ENCODE measurements at regions not wholly inside any gene's neighbourhood (a gene's known extent, or its start where the extent isn't known, plus 50 kb on each side); places are given as distances from the start of the nearest gene placed in this dataset.
"Not testable (repeated sequence)": the region's sequence is repeated elsewhere in the genome, so short reads cannot be mapped to it uniquely, and the experiment has no call there.

DNA sequence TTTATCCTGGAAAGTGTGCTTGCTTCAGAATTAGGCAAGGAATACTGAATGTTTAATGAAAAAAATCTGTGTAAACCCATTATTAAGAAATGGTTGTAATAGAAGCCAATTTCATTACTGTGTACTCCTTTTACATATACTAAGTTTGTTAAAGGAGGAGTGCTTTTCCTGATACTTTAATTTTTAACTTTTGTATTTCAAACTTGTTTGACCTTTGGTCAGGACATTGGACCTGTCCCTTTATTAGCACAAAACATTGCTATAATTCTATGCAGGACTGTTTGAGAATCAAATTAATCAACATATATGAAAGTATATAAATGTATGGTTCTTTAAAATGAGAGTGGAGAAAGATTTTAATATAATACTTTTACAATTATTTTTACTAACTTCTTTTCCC is 659.6 kb downstream of the TMTC2 start:
- DNase-seq (ENCODE audit: low read depth): no peak

DNA sequence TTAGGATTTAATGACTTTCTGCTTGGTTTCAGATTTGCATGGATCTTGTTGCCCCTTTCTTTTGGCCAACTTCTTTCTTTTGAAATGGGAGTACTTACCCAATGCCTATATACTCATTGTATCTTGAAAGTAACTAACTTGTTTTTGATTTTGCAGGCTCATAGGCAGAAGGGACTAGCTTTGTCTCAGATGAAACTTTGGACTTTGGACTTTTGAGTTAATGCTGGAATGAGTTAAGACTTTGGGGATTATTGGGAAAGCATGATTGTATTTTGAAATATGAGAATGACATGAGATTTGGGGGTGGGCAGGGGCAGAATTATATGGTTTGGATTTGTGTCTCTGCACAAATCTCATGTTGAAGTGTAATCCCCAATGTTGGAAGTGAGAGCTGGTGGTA is 657.1 kb downstream of the TMTC2 start:
- DNase-seq (ENCODE audit: low read depth): no peak

GRCh38 chr12:83335748-83336147 is 649.0 kb downstream of the TMTC2 start:
- DNase-seq (ENCODE audit: low read depth): no peak

GRCh38 chr12:83326666-83327065 is 640.0 kb downstream of the TMTC2 start:
- DNase-seq (ENCODE audit: low read depth): no peak

- DNase-seq (ENCODE audit: low read depth): no peak
Measured at GRCh38 chr12:83323866-83324265, 637.2 kb downstream of the TMTC2 start.

GRCh38 chr12:83322809-83323208 is 636.1 kb downstream of the TMTC2 start:
- no peak for DNase-seq (ENCODE audit: low read depth)

- no peak for DNase-seq (ENCODE audit: low read depth)
Measured at GRCh38 chr12:83321971-83322370, 635.3 kb downstream of the TMTC2 start.

DNA sequence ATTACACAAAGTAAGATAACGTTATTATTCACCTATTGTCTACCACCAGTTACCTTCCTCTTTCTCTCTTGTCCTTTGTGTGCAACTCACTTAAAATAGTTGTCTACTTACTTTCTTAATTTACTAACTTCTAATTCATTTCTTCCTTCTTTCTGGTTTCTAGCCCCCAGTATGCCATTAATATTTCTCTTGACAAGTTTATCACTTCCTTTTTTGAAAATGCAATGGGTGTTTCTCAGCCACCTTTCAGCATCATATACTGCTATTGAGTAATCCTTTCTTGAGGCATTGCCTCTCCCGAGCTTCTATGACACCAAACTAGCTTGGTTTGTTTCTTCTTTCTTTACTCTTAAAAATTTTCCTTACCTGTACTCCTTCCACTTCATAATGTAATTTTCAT is 633.6 kb downstream of the TMTC2 start:
- DNase-seq (ENCODE audit: low read depth): no peak

DNA sequence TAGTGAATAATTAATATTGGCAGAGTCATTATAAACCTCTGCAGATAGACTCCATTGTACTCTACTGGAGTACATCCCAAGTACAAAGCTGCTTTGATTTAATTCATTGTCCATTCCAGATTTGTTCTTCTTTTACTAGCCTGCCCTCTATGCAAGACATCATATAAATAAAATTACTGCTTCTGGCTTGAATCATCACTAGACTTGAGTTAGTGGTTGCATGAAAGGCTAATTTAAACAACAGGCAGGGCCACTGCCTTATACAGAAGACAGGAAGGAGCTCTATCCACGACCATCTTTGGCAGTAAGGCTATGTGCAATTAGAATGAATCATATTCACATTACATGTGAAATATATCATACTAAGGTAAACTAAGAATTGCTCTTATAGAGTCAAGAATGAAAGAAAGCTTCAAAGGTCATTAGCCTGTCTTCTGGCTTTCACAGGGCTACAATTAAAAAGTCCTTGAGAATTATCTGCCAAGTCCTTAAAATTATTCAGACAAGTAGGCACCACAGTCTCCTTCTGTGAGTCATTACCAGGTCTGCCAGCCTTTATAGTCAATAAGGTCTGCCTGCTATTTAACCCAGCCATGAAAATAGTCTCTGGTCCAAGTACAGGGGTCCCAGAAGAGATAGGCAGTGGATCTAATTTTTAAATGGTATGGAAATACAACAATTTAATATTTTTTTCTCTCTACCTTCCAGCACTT is 631.8 kb downstream of the TMTC2 start:
- DNase-seq (ENCODE audit: low read depth): no peak

GRCh38 chr12:83317595-83317994 is 630.9 kb downstream of the TMTC2 start:
- no peak for DNase-seq (ENCODE audit: low read depth)

GRCh38 chr12:83313827-83314226 is 627.1 kb downstream of the TMTC2 start:
- DNase-seq (ENCODE audit: low read depth): no peak

DNA sequence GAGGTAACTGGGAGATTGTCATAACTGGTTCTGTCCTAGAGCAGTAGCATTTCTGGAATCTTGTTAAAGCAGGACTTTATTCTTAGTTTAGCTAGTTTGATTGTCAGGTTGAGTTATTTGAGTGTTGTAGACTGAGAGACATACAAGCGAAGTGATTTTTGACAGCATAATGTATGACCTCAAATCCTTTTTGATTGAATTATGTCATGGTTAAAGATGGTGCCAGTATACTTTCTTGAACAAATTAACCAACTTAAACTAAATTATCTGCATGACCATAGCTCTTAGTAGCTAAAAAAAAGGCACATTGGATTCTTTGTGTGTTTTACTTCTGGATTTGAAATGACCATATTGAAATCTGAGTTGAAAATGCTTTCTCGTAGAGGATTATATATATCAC is 626.6 kb downstream of the TMTC2 start:
- no peak for DNase-seq (ENCODE audit: low read depth)

GRCh38 chr12:83276904-83277303 is 590.2 kb downstream of the TMTC2 start:
- no peak for DNase-seq (ENCODE audit: low read depth)

DNA sequence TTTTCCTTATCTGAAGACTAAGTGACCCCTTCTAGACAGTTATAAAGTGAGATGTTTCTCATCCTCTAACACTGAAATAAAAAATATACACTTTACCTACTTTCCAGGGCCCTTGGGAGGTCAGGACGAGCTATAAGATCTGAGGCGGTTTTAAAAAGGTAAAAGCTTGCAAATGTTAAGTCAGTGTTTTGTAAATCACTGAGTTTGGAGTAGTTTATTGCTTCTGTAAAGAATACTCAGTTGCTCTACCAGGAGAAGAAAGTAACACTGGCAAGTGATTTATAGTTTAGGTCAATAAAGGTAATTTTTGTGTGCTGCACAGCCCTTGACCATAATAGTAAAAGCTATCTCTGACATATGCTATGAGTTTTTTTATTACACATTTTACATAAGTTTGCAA is 584.5 kb downstream of the TMTC2 start:
- no peak for DNase-seq (ENCODE audit: low read depth)

DNA sequence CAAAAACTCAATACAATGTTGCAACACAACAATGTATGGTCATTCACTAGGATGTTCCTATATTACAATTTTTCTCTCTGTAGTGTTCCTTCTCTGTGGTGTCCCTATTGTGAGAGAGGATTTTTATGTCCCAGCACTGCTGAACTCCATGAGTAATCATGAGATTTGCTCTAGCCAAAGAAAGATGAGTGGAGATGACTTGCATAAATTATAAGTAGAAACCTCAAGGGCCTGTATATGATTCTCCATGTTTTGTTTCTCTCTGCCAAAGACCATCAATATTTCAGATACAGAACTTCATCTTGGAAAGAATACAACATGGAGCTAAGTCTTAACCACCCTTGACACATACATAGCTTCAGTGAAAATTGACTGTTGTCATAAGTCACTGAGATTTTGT is 579.1 kb downstream of the TMTC2 start:
- no peak for DNase-seq (ENCODE audit: low read depth)

- no peak for DNase-seq (ENCODE audit: low read depth)
Measured at GRCh38 chr12:83261998-83262397, 575.3 kb downstream of the TMTC2 start.

DNA sequence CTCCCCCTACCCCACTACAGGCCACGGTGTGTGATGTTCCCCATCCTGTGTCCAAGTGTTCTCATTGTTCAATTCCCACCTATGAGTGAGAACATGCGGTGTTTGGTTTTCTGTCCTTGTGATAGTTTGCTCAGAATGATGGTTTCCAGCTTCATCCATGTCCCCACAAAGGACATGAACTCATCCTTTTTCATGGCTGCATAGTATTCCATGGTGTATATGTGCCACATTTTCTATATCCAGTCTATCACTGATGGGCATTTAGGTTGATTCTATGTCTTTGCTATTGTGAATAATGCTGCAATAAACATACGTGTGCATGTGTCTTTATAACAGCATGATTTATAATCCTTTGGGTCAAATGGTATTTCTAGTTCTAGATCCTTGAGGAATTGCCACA is 573.4 kb downstream of the TMTC2 start:
- not testable (repeated sequence) for DNase-seq (ENCODE audit: low read depth)

DNA sequence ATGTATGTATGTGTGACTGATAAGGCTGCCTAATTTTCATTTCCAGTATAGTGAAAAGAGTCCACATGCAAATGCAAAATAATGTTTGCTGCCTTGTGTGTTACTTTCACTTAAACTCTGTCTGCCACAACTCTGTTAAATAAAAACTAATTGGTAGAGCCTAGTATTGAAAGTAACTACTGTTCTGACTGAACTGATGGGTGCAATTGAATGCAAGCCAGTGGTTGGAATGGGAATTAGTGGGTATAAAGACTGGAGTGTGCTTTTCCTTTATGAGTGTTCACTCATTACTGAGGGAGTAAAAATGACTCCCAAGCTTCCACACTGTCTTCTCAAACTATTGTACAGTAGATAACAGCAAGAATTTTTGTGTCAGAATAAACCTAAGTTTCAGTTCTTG is 571.0 kb downstream of the TMTC2 start:
- DNase-seq (ENCODE audit: low read depth): no peak

DNA sequence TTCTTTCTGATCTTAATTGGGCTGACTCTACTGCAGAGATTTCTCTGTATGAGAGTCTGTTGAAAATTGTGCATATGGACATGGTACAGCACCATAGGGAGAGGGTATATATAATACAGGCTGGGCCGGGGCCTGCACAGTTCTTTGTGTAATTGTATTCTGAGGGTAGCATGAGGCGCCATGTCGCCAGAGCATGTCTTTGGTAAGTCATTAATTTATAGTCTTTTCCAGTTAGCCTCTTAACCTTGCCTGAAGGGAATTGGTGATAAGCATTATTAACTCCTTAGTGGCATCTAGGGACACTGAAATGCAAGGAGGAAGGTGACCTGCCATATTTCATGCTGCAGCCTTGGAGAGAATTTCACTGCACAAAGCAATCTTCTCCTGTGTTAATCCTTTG is 569.9 kb downstream of the TMTC2 start:
- no peak for DNase-seq (ENCODE audit: low read depth)

DNA sequence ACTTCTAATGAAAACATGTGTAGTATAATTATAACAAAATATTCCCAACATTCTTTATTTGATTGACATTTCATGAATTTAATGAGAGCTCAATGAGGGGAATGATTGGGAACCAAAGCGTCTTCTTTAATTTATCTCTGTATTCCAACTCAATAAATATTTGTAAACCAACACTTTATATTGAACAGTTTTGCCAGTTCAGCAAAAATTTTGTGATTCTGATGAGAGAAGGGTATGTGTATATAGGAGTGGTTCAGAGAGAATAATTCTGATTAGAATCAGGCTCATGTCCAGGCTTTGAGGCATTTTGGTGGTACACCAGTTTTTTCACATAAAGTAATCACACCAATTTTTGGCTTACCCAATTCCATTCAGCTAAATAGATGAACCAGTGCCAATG is 564.2 kb downstream of the TMTC2 start:
- DNase-seq (ENCODE audit: low read depth): no peak

DNA sequence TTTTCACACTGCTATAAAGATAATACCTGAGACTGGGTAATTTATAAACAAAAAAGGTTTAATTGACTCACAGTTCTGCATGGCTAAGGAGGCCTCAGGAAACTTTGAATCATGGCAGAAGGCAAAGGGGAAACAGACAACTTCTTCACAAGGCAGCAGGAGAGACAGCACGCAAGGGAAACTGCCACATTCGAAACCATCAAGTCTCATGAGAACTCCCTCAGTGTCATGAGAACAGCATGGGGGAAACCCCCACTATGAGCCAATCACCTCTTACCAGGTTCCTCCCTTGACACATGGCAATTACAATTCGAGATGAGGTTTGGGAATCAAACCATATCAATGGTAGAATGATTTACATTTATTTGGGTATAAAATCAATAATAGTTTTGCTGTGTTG is 558.5 kb downstream of the TMTC2 start:
- DNase-seq (ENCODE audit: low read depth): no peak

DNA sequence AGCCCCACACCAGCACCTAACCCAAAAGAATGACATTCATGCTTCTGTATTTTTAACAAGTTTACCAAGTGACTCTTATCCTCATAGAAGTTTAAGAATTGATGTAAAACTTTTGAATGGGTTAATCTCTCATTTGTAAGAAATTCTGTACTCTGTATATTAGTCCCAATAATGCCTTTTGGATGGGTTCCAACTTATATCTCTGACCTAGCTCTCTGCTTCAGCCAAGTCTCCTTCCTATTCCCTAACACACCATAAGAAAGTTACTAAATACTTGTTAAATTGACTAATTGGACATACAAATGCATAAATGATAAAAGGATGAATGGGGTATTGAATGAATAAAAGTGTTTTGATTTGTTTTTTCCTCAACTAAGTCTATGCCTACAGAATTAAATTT is 557.3 kb downstream of the TMTC2 start:
- DNase-seq (ENCODE audit: low read depth): no peak

DNA sequence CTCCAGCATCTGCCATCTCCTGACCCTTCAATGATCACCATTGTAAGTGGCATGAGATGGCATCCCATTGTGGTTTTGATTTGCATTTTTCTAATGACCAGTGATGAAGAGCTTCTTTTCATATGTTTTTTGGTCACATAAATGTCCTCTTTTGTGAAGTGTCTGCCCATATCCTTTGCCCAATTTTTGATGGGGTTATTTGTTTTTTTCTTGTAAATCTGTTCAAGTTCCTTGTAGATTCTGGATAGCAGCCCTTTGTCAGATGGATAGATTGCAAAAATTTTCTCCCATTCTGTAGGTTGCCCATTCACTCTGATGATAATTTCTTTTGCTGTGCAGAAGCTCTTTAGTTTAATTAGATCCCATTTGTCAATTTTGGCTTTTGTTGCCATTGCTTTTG is 547.3 kb downstream of the TMTC2 start:
- not testable (repeated sequence) for DNase-seq (ENCODE audit: low read depth)

- not testable (repeated sequence) for DNase-seq (ENCODE audit: low read depth)
Measured at GRCh38 chr12:83226960-83227359, 540.3 kb downstream of the TMTC2 start.

- no peak for DNase-seq (ENCODE audit: low read depth)
Measured at GRCh38 chr12:83225806-83226205, 539.1 kb downstream of the TMTC2 start.

Measured in activated T-cell treated with anti-CD3 and anti-CD28 coated beads for 48 hours (primary cell).